SH-SY5Y (cell line): ENCODE measurements at regions not wholly inside any gene's neighbourhood (a gene's known extent, or its start where the extent isn't known, plus 50 kb on each side); places are given as distances from the start of the nearest gene placed in this dataset.

ENCODE experiments used
- GATA2 ChIP-seq: IDR thresholded peaks from 2 replicates; pipeline ENCODE4 v1.6.1; 2011; ENCODE audit warnings: mild to moderate bottlenecking, low read depth, low read length
- GATA3 ChIP-seq: IDR thresholded peaks from 2 replicates; pipeline ENCODE4 v1.6.1; 2011; ENCODE audit warnings: low read depth, mild to moderate bottlenecking, low read length, moderate library complexity

DNA sequence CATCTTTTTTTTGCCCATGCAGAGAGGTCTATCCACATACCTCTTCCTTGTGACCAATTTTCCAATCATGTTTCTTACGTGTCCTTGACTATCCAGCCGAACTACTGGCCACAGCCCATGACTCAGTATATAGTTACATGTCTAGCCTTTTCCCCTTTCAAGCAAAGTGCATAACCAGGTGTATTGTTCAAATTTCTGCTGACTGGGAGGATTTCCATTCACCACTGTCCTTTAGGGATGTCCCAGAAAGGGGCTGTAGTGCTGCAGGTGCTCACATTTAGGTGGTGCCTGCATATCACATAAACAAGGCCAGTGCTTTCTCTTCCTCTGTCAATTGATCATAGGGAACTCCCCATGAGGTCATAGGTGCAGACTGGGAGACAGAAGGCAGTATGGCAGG is 69.4 kb upstream of the ALDH1A3 start:
- no peak for TF ChIP-seq GATA2

DNA sequence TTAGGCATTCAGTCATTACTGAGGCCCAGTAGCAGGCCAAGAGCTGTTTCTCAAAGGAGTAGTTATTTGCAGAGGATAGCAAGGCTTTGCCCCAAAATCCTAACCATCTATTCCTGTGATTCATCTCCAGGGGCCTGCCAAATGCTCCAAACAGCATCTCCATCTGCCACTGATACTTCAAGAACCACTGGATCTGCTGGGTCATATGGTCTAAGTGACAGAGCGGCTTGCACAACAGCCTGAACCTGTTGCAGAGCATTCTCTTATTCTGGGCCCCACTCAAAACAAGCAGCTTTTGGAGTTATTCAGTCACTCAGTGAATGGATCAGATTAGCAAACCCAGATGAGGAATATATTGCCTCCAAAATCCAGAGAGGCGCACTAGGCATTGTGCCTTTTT is 68.8 kb upstream of the ALDH1A3 start:
- TF ChIP-seq GATA2 (no peak), GATA3 (no peak)

DNA sequence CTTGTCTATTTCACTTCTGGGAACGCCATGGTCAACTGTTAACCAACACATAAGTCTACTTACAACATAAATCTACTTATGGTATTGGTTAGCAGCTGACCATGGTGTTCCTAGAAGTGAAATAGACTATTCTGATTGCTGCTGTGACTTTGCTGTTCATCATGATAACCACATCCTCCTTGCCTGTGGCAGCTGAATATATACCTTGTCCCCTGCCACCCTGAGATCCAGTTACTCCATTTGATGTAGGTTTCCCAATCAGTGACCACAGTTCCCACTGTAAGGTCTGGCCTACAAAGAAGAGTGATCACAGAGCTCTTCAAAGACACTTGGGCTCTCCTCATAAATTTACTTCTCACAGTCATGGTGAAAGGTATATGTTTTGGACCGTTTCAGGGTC is 66.8 kb upstream of the ALDH1A3 start:
- TF ChIP-seq GATA2 (no peak), GATA3 (no peak)

DNA sequence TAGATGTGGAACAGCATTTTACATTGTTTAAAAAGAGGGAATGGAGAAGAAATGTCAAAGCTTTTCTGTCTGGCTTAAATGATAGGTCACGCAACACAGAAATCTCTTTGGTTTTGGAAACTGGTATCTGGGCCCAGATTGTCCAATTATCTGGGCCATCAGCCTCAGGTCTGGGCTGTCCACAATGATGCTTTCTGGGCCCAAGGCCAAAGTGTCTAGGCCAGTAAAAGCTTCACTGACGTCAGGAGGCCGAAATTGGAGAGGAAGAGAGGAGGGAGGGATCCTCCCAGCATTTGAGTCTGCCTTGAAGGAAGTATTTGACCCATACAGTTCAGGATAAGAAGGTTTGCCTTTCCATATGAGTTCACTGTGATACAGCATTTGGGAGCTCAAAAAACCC is 60.7 kb upstream of the ALDH1A3 start:
- TF ChIP-seq GATA2 (no peak), GATA3 (no peak)

DNA sequence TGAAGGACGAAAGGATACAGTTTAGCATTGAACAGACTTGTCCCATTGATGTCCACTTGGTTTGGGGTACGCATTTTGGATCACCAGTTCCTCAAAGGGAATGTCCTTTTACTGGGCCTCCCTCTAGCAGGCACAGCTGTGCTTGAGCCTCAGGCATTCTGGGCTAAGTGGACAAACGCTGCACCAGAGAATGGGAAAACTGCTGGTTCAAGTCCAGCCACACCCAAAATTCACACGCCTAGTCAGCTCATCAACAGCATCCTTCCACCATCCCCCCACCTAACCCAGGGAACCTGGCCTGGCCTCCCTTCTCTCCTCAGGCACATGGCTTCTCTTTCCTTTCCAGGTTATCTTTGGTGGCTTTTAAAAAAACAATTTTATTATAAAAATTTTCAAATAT is 59.1 kb upstream of the ALDH1A3 start:
- no peak for TF ChIP-seq GATA2
- no peak for TF ChIP-seq GATA3

DNA sequence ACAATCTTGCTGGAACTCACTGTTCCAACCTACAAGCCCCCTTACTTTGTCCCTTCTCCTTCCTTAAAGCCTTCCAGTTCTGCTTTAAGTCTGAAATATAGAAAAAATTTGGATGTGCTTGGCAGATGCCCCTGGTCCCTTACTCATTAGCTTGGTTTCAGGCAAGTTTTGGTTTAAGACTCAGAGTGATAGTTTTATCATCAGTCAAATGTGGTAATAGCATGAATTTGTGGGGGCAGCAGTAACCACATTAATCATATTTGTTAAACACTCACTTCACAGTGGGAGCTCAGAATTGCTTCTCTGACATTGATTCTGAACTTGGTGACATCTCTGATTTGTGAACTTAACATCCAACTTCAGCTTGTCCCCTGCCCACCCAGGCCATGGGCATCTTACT is 58.3 kb upstream of the ALDH1A3 start:
- TF ChIP-seq GATA2 (no peak), GATA3 (no peak)

DNA sequence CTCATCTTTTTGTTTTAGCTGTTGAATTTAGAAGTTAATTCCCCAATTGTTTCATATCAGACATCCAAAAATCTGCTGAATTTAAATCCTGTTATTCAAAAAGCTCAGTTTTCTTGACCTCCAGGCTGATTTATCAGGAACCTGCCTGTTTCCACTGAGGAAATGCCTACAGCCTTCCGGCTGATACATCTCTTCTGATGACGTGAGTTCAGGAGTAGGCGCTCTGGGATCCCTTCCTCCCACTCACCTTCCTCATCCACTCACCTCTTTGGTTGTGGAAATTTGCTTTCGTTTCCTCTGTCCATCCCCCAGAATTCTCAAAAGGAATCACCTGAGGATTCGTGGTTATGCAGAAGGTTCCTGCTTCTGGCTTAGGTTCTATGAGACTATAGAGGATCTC is 55.4 kb upstream of the ALDH1A3 start:
- no peak for TF ChIP-seq GATA3

DNA sequence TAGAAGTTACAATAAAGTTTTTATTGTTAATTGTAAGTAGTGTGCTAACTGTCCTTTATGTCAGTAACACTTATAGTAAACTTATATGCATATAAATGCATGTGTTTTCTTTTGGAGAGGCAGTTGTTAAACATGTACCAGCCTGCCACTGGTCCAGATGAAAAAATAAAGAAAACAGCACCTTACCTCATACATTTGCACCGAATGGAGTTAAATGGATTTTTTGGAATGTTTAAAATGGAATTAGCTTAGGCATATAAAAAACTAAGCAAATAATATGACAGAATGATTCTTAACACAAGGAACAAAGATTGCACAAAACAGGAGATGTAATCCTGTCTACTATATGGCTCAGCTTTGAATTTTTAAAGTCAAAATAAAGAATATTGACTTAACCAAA is 50.2 kb upstream of the ALDH1A3 start:
- TF ChIP-seq GATA2 (no peak), GATA3 (no peak)
